Mesothelial cell of epicardium (in vitro differentiated cells): ENCODE measurements at regions not wholly inside any gene's neighbourhood (a gene's known extent, or its start where the extent isn't known, plus 50 kb on each side); places are given as distances from the start of the nearest gene placed in this dataset.

Experiments
- DNase-seq, 2 experiments: peaks; one replicate each; pipeline ENCODE4 v3.0.0; 2021; ENCODE audit warnings: low spot score in 2 of 2; ENCODE audit not compliant: unreplicated experiment in 2 of 2
- H3K27ac Mint-ChIP-seq: 2 replicates; pipeline ENCODE4 v1.8.0; 2021; ENCODE audit warnings: mixed read lengths
- H3K27me3 Mint-ChIP-seq: 2 replicates; pipeline ENCODE4 v1.8.0; 2021; ENCODE audit warnings: low read depth, mixed read lengths
- H3K36me3 Mint-ChIP-seq: 2 replicates; pipeline ENCODE4 v1.8.0; 2021; ENCODE audit warnings: mixed read lengths
- H3K4me1 Mint-ChIP-seq: 2 replicates; pipeline ENCODE4 v1.8.0; 2021; ENCODE audit warnings: mixed read lengths
- H3K4me3 Mint-ChIP-seq: 2 replicates; pipeline ENCODE4 v1.8.0; 2021; ENCODE audit warnings: mild to moderate bottlenecking, moderate library complexity, mixed read lengths
- H3K9me3 Mint-ChIP-seq: 2 replicates; pipeline ENCODE4 v1.8.0; 2021; ENCODE audit warnings: mixed read lengths
- TF ChIP-seq, protein P1 (sequence below): fragments of 200-600 bp; sonication (generic); IDR thresholded peaks from one replicate; pipeline ENCODE4 v1.5.0; 2021; ENCODE audit warnings: antibody characterized with exemption; ENCODE audit not compliant: unreplicated experiment

DNA sequence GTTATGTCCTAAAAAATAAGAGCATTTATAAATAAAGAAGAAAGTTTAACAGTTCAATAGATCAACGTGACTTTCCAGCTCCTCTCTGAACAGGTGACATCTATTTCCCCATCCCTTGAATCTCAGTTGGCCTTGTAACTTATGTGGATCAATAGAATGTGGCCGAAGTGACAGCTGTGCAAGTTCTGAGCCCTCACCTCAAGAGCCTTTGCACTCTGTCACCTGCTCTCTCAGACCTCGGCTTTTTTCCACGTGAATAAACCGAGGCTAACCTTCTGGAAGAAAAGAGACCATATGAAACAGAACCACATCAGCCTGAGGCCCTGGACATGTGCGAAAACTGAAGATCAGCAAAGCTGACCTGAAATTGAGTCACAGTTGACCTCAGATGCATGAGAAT is 253.0 kb downstream of the DAD1 start:
- Mint-ChIP-seq H3K9me3 (no peaks in the 10 kb centered on the region), H3K4me3 (no peak overlapping the region), H3K27ac (no peak overlapping the region), H3K27me3 (no peaks in the 10 kb centered on the region), H3K4me1 (peaks cover 27% of the 10 kb centered on the region), H3K36me3 (no peaks in the 10 kb centered on the region)
- no peak for DNase-seq
- TF ChIP-seq, protein P1, sequence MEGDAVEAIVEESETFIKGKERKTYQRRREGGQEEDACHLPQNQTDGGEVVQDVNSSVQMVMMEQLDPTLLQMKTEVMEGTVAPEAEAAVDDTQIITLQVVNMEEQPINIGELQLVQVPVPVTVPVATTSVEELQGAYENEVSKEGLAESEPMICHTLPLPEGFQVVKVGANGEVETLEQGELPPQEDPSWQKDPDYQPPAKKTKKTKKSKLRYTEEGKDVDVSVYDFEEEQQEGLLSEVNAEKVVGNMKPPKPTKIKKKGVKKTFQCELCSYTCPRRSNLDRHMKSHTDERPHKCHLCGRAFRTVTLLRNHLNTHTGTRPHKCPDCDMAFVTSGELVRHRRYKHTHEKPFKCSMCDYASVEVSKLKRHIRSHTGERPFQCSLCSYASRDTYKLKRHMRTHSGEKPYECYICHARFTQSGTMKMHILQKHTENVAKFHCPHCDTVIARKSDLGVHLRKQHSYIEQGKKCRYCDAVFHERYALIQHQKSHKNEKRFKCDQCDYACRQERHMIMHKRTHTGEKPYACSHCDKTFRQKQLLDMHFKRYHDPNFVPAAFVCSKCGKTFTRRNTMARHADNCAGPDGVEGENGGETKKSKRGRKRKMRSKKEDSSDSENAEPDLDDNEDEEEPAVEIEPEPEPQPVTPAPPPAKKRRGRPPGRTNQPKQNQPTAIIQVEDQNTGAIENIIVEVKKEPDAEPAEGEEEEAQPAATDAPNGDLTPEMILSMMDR: no peak

DNA sequence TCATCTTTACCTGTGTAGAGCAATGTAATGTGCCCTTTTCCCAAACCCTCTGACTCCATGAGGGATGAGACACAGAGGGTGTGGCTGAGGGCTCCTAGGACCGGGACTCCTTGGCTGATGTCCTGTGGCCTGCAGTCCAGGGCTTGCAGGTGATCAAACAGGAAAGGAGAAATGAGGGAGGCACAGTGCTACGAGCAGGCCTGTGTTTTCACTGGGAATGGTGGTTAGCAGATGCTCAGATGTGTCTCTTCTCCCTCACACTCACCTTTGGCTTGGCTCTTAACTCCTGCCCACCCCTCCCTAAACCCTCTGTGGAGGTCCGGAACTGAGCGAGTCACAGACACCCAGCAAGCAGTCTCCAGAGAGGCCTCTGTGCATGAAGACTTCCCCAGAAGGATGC is 254.4 kb downstream of the DAD1 start:
- no peak overlapping the region for H3K4me3 Mint-ChIP-seq
- no peak for DNase-seq
- peaks cover 27% of the 10 kb centered on the region for H3K4me1 Mint-ChIP-seq
- no peaks in the 10 kb centered on the region for H3K27me3 Mint-ChIP-seq
- TF ChIP-seq, protein P1: no peak
- H3K36me3 Mint-ChIP-seq: peaks cover 3% of the 10 kb centered on the region
- H3K9me3 Mint-ChIP-seq: peaks cover 4% of the 10 kb centered on the region
- H3K27ac Mint-ChIP-seq: no peak overlapping the region

DNA sequence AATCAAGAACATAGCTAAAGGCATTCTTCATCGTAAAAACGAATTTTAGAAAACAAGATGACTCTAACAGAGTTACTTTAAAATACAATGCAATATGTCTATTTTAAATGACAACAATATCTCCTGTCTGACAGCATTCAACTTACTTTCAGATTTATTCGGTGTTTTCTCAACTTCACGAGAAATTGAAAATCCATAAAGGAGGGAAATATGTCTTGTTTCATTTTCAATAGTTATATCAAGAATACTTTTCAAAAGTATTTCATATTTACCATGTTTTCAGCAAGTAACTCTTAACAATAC is 254.8 kb downstream of the DAD1 start:
- no peak for DNase-seq
- Mint-ChIP-seq H3K4me3 (no peak overlapping the region), H3K4me1 (peaks cover 25% of the 10 kb centered on the region), H3K27ac (no peak overlapping the region), H3K27me3 (no peaks in the 10 kb centered on the region), H3K36me3 (peaks cover 3% of the 10 kb centered on the region), H3K9me3 (peaks cover 5% of the 10 kb centered on the region)
- TF ChIP-seq, protein P1: no peak

DNA sequence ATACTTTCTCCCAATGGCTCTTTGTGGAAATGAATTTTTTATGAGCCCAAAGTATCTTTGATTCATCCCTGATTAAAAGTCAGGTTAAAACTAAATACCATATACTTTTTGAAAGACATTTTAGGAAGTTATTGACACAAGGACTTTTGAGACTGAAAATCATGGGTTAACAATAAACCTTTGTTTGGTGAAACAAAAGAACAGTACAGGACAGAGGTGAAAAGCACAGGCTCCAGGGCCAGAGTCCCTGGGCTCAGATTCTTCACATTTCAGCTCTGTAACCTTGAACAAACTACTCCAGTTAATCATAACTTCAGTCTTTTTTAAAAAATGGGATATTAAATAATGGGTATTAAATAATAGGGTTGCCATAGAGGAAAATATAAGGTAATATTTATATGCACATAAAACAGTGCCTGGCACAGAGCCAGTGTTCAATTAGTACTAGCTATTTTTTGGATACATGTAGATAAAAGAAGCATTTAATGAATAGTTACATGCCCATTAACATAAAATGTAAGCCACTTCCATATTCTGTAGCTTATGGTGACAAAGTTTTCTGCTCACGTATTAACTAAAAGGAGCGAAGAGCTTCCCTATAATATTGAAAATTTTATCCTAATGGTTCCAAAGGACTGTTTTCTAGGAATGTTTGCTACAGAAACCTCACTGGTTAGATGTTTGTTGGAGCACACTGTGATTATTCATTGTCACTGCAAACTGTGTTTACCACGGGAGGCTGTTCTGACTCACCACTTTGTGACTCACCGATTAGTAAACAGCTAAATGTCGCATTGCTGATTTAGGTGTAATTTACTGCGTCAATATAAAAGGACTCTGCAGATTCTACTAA is 255.4 kb downstream of the DAD1 start:
- TF ChIP-seq, protein P1: no peak
- Mint-ChIP-seq H3K4me3 (no peak overlapping the region), H3K4me1 (peaks cover 20% of the 10 kb centered on the region), H3K9me3 (peaks cover 10% of the 10 kb centered on the region), H3K27ac (no peak overlapping the region), H3K36me3 (peaks cover 3% of the 10 kb centered on the region), H3K27me3 (no peaks in the 10 kb centered on the region)
- DNase-seq: no peak

DNA sequence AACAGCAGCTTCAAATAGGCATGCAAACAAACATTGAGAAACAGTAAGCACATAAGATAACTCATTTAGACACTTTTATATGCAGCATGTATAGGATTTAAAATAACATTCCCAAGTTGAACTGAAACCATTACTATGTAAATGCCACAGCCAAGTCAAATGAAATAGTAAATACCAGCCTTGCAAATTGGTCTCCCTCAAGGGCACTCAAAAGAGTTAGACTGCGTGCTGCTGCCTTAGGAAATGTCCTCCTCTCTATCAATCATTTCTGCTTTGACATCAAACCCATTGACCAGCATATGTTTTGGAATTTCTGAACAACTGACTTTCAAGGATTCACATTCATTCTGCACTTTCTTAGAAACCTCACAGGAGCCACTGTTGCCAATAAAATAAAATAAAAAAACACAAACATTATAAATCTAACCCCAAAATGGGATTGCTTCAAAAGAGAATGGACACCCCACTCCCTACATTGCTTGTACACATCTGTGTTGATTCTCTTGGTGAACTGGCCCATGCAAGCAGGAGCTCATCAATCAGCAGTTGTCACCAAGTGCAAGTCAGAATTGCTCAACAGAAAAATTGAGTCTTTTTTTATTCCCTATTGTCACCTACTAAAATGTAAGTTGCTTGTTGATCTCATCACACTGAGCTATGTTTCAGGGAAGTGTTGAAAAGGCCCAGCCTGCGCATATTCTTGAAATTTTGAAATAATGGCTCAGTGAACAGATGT is 256.2 kb downstream of the DAD1 start:
- H3K27ac Mint-ChIP-seq: no peak overlapping the region

More for the DNA sequence above, 256.2 kb downstream of the DAD1 start:
- Mint-ChIP-seq H3K4me1 (peaks cover 19% of the 10 kb centered on the region), H3K27me3 (no peaks in the 10 kb centered on the region), H3K9me3 (peaks cover 15% of the 10 kb centered on the region), H3K4me3 (no peak overlapping the region), H3K36me3 (peaks cover 3% of the 10 kb centered on the region)
- no peak for DNase-seq
- TF ChIP-seq, protein P1: no peak
